ENCODE measurements at regions not wholly inside any gene's neighbourhood (a gene's known extent, or its start where the extent isn't known, plus 50 kb on each side); places are given as distances from the start of the nearest gene placed in this dataset.

- ATAC-seq (no peak), DNase-seq (ENCODE audit: low spot score) (no peak)
- Mint-ChIP-seq H3K27me3 (ENCODE audit: low read depth) (no peaks in the 10 kb centered on the region), H3K27ac (no peak overlapping the region), H3K4me1 (peaks cover 5% of the 10 kb centered on the region), H3K36me3 (no peaks in the 10 kb centered on the region), H3K4me3 (no peak overlapping the region), H3K9me3 (no peaks in the 10 kb centered on the region)
- TF ChIP-seq JAZF1 (CRISPR knock-in tag; IDR thresholded peaks at IDR 0.05) (no peak), ATF1 (CRISPR knock-in tag; IDR thresholded peaks at IDR 0.05) (no peak), PRRX2 (CRISPR knock-in tag; IDR thresholded peaks at IDR 0.05) (no peak), ETV6 (CRISPR knock-in tag; IDR thresholded peaks at IDR 0.05) (no peak), MYBL2 (CRISPR knock-in tag; IDR thresholded peaks at IDR 0.05) (no peak), NR1H2 (CRISPR knock-in tag; IDR thresholded peaks at IDR 0.05) (no peak), ZNF671 (CRISPR knock-in tag; IDR thresholded peaks at IDR 0.05) (no peak), SMAD4 (CRISPR knock-in tag; IDR thresholded peaks at IDR 0.05) (no peak), TEAD4 (CRISPR knock-in tag; IDR thresholded peaks at IDR 0.05) (no peak), JUN (CRISPR knock-in tag; IDR thresholded peaks at IDR 0.05) (no peak), SMAD3 (CRISPR knock-in tag; IDR thresholded peaks at IDR 0.05; ENCODE audit: borderline replicate concordance) (no peak), NFATC4 (CRISPR knock-in tag; IDR thresholded peaks at IDR 0.05) (no peak), AR (CRISPR knock-in tag; IDR thresholded peaks at IDR 0.05) (no peak), HMGA2 (CRISPR knock-in tag; IDR thresholded peaks at IDR 0.05) (no peak)
- TF ChIP-seq, protein P1, sequence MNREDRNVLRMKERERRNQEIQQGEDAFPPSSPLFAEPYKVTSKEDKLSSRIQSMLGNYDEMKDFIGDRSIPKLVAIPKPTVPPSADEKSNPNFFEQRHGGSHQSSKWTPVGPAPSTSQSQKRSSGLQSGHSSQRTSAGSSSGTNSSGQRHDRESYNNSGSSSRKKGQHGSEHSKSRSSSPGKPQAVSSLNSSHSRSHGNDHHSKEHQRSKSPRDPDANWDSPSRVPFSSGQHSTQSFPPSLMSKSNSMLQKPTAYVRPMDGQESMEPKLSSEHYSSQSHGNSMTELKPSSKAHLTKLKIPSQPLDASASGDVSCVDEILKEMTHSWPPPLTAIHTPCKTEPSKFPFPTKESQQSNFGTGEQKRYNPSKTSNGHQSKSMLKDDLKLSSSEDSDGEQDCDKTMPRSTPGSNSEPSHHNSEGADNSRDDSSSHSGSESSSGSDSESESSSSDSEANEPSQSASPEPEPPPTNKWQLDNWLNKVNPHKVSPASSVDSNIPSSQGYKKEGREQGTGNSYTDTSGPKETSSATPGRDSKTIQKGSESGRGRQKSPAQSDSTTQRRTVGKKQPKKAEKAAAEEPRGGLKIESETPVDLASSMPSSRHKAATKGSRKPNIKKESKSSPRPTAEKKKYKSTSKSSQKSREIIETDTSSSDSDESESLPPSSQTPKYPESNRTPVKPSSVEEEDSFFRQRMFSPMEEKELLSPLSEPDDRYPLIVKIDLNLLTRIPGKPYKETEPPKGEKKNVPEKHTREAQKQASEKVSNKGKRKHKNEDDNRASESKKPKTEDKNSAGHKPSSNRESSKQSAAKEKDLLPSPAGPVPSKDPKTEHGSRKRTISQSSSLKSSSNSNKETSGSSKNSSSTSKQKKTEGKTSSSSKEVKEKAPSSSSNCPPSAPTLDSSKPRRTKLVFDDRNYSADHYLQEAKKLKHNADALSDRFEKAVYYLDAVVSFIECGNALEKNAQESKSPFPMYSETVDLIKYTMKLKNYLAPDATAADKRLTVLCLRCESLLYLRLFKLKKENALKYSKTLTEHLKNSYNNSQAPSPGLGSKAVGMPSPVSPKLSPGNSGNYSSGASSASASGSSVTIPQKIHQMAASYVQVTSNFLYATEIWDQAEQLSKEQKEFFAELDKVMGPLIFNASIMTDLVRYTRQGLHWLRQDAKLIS (CRISPR knock-in tag; IDR thresholded peaks at IDR 0.05; ENCODE audit: borderline replicate concordance) = no peak
- TF ChIP-seq, protein P2, sequence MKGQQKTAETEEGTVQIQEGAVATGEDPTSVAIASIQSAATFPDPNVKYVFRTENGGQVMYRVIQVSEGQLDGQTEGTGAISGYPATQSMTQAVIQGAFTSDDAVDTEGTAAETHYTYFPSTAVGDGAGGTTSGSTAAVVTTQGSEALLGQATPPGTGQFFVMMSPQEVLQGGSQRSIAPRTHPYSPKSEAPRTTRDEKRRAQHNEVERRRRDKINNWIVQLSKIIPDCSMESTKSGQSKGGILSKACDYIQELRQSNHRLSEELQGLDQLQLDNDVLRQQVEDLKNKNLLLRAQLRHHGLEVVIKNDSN (CRISPR knock-in tag; IDR thresholded peaks at IDR 0.05) = no peak
- TF ChIP-seq, protein P3, sequence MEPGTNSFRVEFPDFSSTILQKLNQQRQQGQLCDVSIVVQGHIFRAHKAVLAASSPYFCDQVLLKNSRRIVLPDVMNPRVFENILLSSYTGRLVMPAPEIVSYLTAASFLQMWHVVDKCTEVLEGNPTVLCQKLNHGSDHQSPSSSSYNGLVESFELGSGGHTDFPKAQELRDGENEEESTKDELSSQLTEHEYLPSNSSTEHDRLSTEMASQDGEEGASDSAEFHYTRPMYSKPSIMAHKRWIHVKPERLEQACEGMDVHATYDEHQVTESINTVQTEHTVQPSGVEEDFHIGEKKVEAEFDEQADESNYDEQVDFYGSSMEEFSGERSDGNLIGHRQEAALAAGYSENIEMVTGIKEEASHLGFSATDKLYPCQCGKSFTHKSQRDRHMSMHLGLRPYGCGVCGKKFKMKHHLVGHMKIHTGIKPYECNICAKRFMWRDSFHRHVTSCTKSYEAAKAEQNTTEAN (CRISPR knock-in tag; IDR thresholded peaks at IDR 0.05) = no peak
- ChIA-PET POLR2A (no interaction called here), CTCF (no interaction called here)
These were observed 108.2 kb downstream of the TDRD15 start for GRCh38 chr2:21231985-21232384.

GRCh38 chr2:21233194-21233593, 109.4 kb downstream of the TDRD15 start:
- POLR2A ChIA-PET = no interaction called here
- Mint-ChIP-seq H3K9me3 (no peaks in the 10 kb centered on the region), H3K27ac (no peak overlapping the region), H3K4me3 (no peak overlapping the region), H3K4me1 (peaks cover 4% of the 10 kb centered on the region), H3K27me3 (ENCODE audit: low read depth) (no peaks in the 10 kb centered on the region), H3K36me3 (no peaks in the 10 kb centered on the region)
- CTCF ChIA-PET = no interaction called here
- no peak for DNase-seq (ENCODE audit: low spot score)
- ATAC-seq = no peak
- no peak for TF ChIP-seq ATF2 (CRISPR knock-in tag; IDR thresholded peaks at IDR 0.05; ENCODE audit: borderline replicate concordance, low read depth)
- TF ChIP-seq ZNF425 (CRISPR knock-in tag; conservative IDR thresholded peaks at IDR 0.05) = no peak
- no peak for TF ChIP-seq ZNF396 (CRISPR knock-in tag; IDR thresholded peaks at IDR 0.05; ENCODE audit: borderline replicate concordance)
- no peak for TF ChIP-seq PRDM15 (CRISPR knock-in tag; IDR thresholded peaks at IDR 0.05)
- no peak for TF ChIP-seq GTF2I (CRISPR knock-in tag; conservative IDR thresholded peaks at IDR 0.05)

All from WTC11 (cell line).